Ecto neural progenitor cell (in vitro differentiated cells): ENCODE measurements at regions not wholly inside any gene's neighbourhood (a gene's known extent, or its start where the extent isn't known, plus 50 kb on each side); places are given as distances from the start of the nearest gene placed in this dataset.

Experiments used
- DNase-seq: peaks from one replicate; pipeline ENCODE4 v3.0.0-alpha.2; 2018; ENCODE audit warnings: low spot score

DNA sequence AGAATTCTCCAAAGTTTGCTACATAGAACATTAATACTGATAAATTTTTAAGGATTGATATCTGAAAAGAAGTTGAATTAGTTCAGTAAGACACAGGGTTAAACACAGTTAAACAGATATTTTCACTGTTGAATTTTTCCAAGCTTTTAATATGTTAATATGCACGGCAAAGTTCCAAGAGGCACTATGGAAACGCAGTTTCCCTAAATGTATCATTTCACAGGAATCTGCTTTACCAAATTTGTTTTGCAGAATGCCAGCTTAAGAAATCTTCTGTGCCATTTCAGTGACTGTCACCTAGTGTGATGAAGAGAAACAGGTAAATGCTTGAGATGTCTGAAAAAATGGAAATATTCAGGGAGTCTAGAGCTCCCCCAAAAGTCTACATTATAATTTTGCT is 395.9 kb upstream of the GRIA3 start:
- no peak for DNase-seq

DNA sequence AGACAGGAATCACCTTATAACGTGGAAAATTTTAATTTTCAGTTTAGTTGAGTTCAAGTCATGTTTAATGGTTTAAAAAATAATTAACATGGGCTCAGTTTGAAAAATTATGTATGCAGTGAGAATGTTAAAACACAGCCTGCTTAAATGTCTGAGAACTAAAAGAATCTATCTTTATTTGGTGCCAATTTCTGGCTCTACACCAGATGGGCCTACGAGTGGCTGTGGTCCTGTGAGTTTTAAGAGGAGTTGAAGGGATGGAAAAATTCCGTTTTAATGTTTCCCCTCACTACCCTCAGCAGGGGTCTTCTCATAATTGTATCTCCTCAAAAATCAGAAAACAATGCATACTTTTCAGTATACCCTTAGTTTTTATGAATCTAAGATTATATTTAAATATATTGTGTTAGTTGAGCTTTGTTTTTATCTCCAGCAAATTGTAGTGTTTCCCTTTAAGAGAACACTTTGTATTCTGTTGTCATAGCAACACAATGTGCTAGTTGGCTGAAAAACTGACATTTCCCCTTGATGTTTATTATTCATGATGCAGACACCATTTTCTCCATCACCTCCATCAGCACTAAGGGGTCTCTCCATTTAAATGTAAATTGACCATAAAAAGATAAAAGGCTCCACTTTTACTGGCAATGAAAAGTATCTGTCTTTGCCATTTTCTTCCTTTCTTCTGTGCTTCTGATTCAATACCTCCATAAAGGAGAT is 393.5 kb upstream of the GRIA3 start:
- DNase-seq = no peak

DNA sequence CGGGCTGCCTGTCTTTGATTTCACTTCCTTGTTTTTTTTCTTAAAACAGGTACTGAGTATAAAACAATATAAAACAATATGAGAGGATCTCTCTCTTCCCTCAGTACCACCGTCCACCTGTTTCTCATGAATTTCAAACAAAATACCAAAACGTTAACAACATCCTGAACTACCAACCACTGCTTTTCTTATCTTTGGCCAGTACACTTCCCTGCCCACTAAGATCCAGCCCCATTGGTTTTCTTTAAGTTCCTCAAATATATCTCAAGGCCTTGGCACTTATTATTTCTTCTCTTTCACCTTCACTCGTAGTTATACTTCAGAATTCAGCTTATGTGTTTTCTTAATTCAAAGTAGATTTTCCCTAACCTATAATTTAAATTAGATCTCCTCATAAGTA is 370.2 kb upstream of the GRIA3 start:
- DNase-seq = no peak

DNA sequence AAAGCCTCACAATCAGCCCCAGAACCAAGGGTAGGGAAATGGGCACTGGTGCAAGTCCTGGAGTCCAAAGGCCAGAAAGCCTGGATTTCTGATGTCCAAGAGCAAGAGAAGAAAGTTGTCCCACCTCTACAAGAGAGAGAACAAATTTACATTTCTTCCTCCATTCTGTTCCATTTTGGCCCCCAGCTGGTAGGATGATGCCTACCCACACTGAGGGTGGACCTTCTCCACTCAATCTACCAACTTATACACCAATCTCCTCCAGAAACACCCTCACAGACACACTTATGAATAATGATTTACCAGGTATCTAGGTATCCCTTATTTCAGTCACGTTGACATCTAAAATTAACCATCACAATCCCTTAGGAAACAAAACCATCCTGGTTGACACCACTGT is 367.8 kb upstream of the GRIA3 start:
- no peak for DNase-seq

DNA sequence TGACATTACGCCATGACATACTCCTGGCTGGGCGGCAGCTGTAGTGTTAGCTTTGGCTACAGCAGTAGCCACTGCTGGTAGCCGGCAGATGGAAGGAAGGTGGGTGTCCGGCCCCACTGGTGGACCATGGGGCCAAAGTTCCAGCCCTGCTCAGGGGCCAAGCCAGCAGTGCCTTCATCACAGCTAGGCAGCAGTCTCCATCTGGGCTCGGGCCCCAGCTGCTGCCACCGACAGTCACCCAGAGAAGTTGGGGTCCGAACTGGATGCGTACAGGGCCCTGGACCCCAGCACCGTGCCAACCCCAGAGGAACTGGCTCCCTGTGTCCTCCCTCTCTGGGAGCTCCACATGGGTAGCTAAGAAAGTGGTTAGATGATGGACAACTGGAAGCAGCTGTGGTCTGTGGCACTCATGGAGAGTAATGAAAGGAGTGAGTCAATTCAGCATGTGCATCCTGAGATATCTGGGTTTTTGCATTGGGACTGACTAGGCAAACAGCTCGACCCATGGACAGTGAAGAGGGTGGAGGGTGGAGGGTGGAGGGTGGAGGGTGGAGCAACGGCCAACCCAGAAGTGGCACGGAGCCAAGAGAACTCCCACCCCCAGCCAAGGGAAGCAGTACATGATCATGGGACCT is 366.6 kb upstream of the GRIA3 start:
- DNase-seq = no peak

DNA sequence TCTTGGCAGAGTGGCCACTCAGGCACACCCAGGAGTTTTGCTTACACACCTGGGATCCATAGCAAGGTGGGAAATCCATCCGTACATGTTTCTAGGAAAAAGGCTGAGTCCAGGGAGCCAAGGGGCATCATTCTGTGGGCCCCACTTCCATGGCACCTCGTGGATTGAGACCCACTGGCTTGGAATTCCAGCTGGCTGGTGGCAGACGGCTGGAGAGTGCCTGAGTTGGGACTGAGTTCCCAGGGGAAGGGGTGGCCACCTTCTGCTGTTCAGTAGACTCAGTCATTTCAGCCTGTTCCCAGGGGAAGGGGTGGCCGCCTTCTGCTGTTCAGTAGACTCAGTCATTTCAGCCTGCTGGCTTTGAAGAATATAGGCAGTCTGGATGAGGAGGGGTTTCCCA is 366.0 kb upstream of the GRIA3 start:
- DNase-seq = no peak

DNA sequence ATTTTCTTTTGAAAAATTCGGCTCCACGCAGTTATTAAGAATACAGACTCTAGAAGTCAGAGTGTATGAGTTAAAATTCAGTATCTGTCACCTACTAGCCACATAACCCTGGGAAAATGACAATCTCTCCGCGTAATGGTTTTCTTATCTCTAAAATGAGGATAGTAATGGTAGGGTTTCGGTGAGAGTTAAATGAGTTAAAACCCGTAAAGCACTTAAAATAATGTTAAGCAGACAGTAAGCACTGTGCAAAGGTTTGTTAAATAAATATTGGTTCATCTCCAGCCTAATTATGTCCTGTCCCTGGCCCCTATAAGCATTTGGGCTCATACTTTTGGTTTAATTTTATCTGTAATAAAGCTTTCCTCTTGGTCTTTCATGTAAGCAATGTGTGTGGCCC is 350.8 kb upstream of the GRIA3 start:
- DNase-seq = no peak

DNA sequence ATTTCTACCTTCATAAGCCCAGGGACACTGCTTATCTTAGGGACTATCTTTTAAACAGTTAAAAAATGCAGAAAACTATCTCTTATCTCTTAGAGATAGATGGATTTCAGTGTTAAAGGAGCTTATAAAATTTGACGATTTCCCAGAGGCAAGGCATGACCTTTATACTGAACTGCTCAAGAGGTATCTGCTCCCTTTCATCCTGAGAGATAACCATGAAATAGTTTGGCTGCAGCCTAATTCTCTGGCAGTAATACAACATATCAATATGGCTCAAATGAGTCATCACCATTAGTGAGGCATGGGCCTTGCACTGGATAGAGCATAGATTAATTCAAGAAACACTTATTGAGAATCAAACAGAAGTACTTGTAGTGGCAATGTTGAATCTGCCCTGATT is 348.2 kb upstream of the GRIA3 start:
- no peak for DNase-seq

DNA sequence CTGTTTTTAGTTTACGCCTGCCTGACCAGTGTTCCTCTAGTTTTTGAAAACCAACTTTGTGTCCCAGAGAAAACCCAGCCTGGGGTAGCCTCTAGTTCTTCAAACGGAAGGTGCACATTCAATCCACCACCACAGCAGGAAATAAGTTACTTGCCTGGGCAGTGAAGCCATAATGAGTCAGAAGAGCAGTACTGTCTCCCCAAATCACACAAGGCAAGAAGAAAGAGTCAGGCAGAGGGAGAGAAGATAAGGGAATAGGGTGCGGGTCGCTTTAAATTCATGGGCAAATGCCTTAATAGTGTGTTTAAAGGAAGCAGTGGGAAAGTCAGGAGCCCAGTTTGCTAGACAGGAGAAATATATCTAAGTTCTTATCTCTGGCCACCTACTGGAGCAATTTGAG is 333.8 kb upstream of the GRIA3 start:
- no peak for DNase-seq

DNA sequence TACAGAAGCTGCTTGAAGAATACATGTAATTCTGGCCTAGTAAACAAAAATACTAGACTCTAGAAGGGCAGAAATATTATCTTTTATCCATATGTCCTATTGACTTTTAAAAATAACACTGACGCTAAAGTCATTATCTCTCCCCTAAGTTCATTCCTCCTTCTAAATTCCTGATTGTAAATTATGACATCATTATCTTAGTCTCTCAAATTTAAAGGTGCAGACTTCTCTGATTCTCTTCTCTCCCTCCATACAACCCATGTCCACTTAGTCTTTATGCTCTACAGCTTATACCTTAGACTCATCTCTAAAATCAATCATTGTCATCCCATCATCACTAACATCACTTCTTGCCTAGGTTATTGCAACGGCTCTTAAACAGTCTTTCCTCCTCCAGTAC is 327.9 kb upstream of the GRIA3 start:
- DNase-seq = no peak

DNA sequence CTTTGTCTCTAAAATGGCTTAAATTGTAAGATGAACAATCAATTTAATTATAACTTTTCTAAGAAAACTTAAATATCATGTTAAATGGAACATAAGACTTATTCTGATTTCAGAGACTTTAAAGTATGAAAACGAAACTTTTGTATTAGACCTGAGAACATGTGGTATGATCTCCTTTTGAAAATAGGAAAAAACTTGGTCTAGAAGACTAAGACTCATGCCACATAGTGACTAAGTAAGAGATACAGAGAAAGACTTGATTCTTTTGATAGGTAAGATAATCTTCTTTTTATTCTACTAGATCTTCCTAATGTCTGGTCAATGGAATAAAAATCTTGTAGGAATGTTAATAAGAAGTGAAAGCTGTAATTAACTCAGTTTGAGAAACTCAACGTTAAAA is 326.3 kb upstream of the GRIA3 start:
- no peak for DNase-seq

DNA sequence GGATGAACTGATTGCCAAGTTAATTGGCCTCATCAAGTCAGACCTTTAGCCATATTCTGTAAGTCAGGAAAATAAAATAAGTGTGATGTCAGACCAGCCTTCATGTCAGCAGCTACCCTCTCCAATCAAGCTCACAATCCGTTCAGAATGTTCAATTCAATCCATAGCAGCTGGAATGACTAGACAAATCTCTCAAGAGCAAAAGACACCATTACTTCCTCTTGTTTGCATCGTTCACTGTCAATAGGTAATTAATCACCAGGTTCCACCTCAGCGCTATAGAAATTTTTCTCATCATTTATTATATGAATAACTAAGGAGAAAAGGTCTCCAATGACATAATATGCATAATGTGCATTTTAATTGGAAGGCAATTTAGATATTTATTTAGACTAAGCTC is 321.0 kb upstream of the GRIA3 start:
- DNase-seq = no peak

DNA sequence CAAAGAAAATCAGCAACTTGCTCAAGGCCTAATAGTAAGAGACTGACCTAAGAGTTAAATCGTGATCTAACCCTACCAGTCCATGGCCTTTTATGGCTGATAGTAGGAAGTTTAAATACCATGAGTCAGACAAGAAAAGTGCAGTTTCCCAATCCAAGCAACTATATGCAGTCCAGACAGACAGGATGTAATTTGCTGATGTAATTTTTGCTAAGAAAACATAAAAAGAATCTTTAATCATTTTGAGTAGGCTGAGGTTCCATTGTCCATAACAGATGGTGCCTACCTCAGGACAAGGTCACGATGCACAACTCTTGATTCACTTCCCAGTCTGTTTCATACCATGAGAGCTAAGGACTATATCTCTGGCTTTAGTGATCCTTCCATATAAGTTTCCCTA is 317.5 kb upstream of the GRIA3 start:
- DNase-seq = no peak

DNA sequence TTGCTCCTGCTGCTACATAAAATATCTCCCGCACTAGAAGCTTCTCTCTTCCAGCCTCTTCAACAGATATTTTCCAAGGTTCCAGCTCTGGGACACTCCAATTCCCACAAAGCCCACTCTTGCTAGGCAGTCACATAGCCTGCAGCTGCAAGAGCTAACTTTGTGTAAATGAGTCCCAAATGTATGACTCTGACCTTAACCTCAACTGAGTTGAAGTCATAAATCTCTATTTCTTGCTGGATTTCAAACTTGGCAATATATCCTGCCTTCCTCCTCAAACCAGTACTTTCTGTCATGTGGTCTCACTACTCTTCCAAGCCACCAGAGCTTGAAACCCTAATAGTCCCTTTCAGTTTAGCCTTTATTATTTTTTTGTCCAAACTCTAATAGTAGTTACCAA is 315.4 kb upstream of the GRIA3 start:
- no peak for DNase-seq

DNA sequence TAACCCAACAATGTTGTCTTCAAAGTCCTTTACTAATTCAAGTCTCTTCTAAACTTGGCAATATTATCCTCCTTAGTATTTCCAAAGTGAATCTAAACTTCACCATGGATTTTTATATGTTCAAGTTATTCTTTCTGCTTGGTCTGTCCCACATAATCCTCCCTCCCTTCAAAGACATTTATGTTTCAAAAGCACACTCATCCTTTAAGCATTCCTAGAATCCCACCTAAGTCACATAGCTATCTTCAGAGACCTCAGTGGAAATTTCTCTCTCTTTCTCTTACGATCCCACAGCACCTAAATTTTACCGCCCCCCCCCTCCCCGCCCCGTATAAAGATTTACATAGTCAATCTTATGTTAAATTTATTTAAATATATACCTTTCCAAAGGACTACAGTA is 314.9 kb upstream of the GRIA3 start:
- DNase-seq = no peak

DNA sequence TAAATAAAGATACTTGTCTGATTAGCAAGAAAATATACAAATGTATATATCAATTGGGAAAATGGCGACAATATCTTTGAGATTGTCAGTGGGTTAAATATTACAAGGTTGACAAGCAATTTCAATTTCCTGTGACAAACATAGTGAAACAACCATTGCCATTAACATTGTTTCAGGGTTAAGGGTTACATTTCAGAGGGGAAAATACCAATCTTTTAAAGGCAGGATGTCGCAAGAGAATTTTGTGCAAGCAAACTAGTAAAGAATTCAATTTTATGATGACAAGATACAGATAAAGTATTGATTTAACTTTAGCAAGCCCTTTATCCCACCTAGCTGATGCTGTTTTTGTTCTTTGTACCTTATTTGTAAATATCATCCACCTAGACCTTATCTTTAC is 305.8 kb upstream of the GRIA3 start:
- DNase-seq = no peak

DNA sequence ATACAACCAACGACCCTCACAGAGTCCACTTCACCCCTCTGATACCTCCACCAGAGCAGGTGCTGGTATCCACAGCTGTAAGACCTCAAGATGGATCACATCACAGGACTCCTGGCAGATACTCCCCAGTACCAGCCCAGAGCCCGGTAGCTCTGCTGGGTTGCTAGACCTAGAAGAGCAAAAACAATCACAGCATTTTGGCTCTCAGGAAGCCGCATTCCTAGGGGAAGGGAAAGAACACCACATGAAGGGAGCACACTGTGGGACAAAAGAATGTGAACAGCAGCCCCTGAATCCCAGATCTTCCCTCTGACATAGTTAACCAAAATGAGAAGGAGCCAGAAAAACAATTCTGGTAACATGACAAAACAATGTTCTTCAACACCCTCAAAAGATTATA is 303.1 kb upstream of the GRIA3 start:
- DNase-seq = no peak

DNA sequence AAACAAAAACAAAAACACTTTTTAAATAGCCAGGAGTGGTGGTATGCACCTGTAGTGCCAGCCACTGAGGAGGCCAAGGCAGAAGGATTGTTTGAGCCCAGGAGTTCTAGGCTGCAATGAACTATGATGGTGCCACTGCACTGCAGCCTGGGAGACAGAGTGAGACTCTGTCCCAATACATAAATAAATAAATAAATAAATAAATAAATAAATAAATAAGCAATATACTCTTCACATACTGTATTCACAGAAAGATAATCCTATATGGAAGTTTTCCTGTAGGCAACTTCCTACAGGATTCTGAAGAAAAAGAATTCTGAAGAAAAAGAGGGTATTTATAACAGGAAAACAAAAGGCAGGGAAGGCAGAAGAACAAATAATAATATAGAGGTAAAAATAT is 293.3 kb upstream of the GRIA3 start:
- DNase-seq = no peak

DNA sequence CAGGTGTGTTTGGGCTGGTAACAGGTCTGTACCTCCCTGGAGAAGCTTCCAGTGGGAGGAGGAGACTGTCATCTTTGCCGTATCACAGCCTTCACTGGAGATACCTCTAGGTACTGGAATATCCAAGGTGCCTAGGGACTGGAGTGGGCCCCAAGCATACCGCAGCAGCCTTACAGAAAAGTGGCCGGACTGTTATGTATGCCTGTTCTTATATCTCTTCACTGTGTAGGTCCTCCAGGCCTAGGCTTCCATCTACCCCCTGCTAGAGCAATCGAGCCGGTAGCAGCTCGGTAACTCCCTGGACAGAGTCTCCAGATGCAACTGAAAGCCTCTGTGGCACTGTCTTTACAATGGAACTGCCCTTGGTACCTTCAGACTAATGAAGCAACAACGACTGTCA is 277.4 kb upstream of the GRIA3 start:
- DNase-seq = no peak

DNA sequence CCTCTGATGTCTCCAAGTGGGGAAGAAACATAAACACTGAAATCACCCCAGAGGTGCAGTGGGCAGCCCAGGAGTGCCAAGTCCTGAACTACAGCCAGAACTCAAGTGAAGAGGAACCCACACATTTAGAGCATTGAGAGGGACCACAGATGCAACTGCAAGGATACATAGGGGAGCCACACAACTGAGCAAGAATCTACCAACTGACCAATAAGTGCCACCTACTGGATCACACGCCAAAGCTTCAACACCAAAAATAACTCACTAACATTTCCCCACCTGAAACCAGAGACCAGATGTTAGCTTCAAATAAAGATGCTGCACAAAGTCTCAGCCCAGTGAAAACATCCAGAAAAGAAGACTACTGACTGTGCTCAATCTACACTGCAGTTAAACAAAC is 276.7 kb upstream of the GRIA3 start:
- DNase-seq = no peak

DNA sequence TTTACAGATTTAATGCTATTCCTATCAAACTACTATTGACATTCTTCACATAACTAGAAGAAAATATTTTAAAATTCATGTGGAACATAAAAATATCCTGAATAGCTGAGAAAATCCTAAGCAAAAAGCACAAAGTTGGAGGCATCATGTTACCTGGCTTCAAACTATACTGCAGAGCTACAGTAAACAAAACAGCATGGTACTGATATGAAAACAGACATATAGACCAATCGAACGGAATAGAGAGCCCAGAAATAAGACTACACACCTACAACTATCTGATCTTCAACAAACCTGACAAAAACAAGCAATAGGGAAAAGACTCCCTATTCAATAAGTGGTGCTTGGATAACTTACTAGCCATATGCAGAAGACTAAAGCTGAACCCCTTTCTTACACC is 273.4 kb upstream of the GRIA3 start:
- DNase-seq = no peak

DNA sequence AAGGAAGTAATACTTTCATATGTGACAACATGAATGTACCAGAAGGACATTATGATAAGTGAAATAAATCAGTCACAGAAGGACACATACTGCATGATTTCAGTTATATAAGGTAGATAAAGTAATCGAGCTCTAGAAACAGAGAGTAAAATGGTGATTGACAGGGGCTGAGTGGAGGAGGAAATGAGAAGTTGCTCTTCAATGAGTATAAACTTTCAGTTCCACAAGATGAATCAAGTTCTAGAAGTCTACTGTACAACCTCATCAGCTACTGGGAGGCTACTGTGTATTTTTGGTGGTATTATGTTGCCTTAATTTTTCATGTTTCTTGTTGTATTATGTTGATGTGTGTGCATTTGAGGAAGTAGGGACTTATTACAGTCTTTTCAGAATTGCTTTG is 270.9 kb upstream of the GRIA3 start:
- no peak for DNase-seq

DNA sequence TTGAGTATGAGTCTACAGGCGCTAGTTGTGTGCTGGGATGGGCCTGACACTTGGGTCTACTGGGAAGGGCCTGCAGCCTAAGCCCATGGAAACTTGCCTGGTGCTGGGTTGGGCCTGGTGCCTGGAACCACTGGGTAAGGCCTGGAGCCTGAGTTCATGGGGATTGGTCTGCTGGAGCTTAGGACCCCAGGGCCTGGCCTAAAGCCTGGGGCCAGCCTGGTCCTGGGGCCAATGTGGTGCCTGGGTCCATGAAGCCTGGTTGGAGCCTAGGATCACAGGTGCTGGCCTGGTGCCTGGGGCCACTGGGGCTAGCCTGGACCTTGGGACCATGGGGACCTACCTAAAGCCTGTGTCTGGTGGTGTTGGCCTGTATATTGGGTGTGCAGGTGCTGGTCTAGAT is 270.3 kb upstream of the GRIA3 start:
- DNase-seq = no peak

DNA sequence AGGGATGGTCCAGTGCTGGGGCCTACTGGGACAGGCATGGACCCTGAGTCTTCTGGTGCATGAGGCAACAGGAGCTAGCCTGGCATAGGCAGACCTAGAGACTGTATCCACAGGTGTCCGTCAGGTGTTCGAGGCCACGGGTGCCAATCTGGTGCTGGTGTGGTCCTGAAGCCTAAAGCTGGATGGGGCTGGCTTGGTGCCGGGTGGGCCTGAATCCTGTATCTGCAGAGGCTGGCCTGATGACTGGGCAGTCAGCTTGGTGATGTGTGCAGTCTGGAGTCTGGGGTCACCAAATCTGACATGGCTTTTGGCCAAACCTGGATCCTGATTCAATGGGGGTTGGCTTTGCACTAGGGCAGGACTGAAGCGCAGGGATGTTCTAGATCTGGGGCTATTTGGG is 269.8 kb upstream of the GRIA3 start:
- no peak for DNase-seq
